H9 (cell line): ENCODE measurements at regions not wholly inside any gene's neighbourhood (a gene's known extent, or its start where the extent isn't known, plus 50 kb on each side); places are given as distances from the start of the nearest gene placed in this dataset.
A peak's percentile ranks its signal among the peaks of the same experiment; 100 is the strongest.

ENCODE experiments used
- DNase-seq: peaks from one replicate; pipeline ENCODE4 v3.0.0-alpha.2; 2017
- H2AFZ ChIP-seq: one replicate; pipeline ENCODE4 v1.6.1; 2013; ENCODE audit warnings: mild to moderate bottlenecking, low read length, control low read depth, moderate library complexity
- H2AK5ac ChIP-seq: 2 replicates; pipeline ENCODE4 v1.6.1; 2013; ENCODE audit warnings: low read length, control low read depth, mixed read lengths; ENCODE audit not compliant: insufficient read length
- H2BK120ac ChIP-seq: one replicate; pipeline ENCODE4 v1.6.1; 2013; ENCODE audit warnings: low read depth, mild to moderate bottlenecking, low read length, control low read depth, inconsistent platforms; ENCODE audit not compliant: poor library complexity, severe bottlenecking
- H2BK12ac ChIP-seq: 2 replicates; pipeline ENCODE4 v1.6.1; 2013; ENCODE audit warnings: low read length, control low read depth, mixed read lengths, low read depth; ENCODE audit not compliant: insufficient read length
- H2BK15ac ChIP-seq: 2 replicates; pipeline ENCODE4 v1.6.1; 2013; ENCODE audit warnings: low read depth, low read length, control low read depth
- H2BK20ac ChIP-seq: one replicate; pipeline ENCODE4 v1.6.1; 2013; ENCODE audit warnings: low read depth, mild to moderate bottlenecking, low read length, control low read depth, inconsistent platforms; ENCODE audit not compliant: poor library complexity, severe bottlenecking
- H2BK5ac ChIP-seq: 2 replicates; pipeline ENCODE4 v1.6.1; 2013; ENCODE audit warnings: low read length, control low read depth, mixed read lengths; ENCODE audit not compliant: insufficient read length
- H3K14ac ChIP-seq: 2 replicates; pipeline ENCODE4 v1.6.1; 2013; ENCODE audit warnings: low read length, control low read depth; ENCODE audit not compliant: insufficient read depth
- H3K18ac ChIP-seq: 2 replicates; pipeline ENCODE4 v1.6.1; 2013; ENCODE audit warnings: low read depth, mild to moderate bottlenecking, mixed read lengths, low read length, control low read depth; ENCODE audit not compliant: insufficient read length
- H3K23ac ChIP-seq: 2 replicates; pipeline ENCODE4 v1.6.1; 2013; ENCODE audit warnings: low read length, control low read depth, mixed read lengths, low read depth; ENCODE audit not compliant: insufficient read length
- H3K23me2 ChIP-seq: 2 replicates; pipeline ENCODE4 v1.6.1; 2013; ENCODE audit warnings: low read depth, mild to moderate bottlenecking, mixed read lengths, low read length, control low read depth; ENCODE audit not compliant: insufficient read length, poor library complexity, severe bottlenecking
- H3K27ac ChIP-seq: 2 replicates; pipeline ENCODE4 v1.5.1; 2013; ENCODE audit warnings: low read length, control low read depth, mixed read lengths, low read depth; ENCODE audit not compliant: insufficient read length
- H3K27me3 ChIP-seq: 2 replicates; pipeline ENCODE4 v1.6.1; 2013; ENCODE audit warnings: low read length, control low read depth, inconsistent platforms; ENCODE audit not compliant: insufficient read depth
- H3K4ac ChIP-seq: 2 replicates; pipeline ENCODE4 v1.6.1; 2013; ENCODE audit warnings: low read depth, mild to moderate bottlenecking, control low read depth, inconsistent platforms, low read length, moderate library complexity
- H3K4me1 ChIP-seq: 2 replicates; pipeline ENCODE4 v1.6.1; 2013; ENCODE audit warnings: low read length, control low read depth, inconsistent platforms; ENCODE audit not compliant: insufficient read depth
- H3K4me2 ChIP-seq: 2 replicates; pipeline ENCODE4 v1.6.1; 2013; ENCODE audit warnings: low read length, control low read depth, mixed read lengths; ENCODE audit not compliant: insufficient read length, insufficient read depth
- H3K56ac ChIP-seq: 2 replicates; pipeline ENCODE4 v1.6.1; 2013; ENCODE audit warnings: low read depth, mild to moderate bottlenecking, mixed read lengths, low read length, control low read depth; ENCODE audit not compliant: insufficient read length
- H3K79me1 ChIP-seq: 2 replicates; pipeline ENCODE4 v1.6.1; 2013; ENCODE audit warnings: low read depth, mild to moderate bottlenecking, moderate library complexity, low read length, control low read depth, inconsistent platforms; ENCODE audit not compliant: insufficient read depth, poor library complexity, severe bottlenecking
- H3K79me2 ChIP-seq: 2 replicates; pipeline ENCODE4 v1.6.1; 2013; ENCODE audit warnings: low read length, control low read depth, inconsistent platforms; ENCODE audit not compliant: insufficient read depth
- H3K9ac ChIP-seq: 2 replicates; pipeline ENCODE4 v1.6.1; 2013; ENCODE audit warnings: low read length, control low read depth, mixed read lengths; ENCODE audit not compliant: insufficient read length; ENCODE audit errors: extremely low read depth
- H3K9me3 ChIP-seq: one replicate; pipeline ENCODE4 v1.6.1; 2013; ENCODE audit warnings: low read depth, low read length, inconsistent platforms; ENCODE audit not compliant: control insufficient read depth
- H3T11ph ChIP-seq: one replicate; pipeline ENCODE4 v1.6.1; 2013; ENCODE audit warnings: mild to moderate bottlenecking, low read length, control low read depth, inconsistent platforms
- H4K20me1 ChIP-seq: one replicate; pipeline ENCODE4 v1.6.1; 2013; ENCODE audit not compliant: control insufficient read depth, insufficient read length, insufficient read depth
- H4K5ac ChIP-seq: 2 replicates; pipeline ENCODE4 v1.6.1; 2013; ENCODE audit warnings: low read depth, mild to moderate bottlenecking, mixed read lengths, low read length, control low read depth; ENCODE audit not compliant: insufficient read length
- H4K8ac ChIP-seq: replicated peaks from 2 replicates; pipeline ENCODE4 v1.6.1; 2013; ENCODE audit warnings: low read length, control low read depth, mixed read lengths, low read depth; ENCODE audit not compliant: insufficient read length
- H4K91ac ChIP-seq: 2 replicates; pipeline ENCODE4 v1.6.1; 2013; ENCODE audit warnings: low read depth, mild to moderate bottlenecking, moderate library complexity, mixed read lengths, low read length, control low read depth; ENCODE audit not compliant: insufficient read length
- H3K27ac Mint-ChIP-seq, 3 experiments: 2 replicates in 2 of 3; 3 replicates in 1 of 3; pipeline ENCODE4 v1.8.0; 2020 to 2021; ENCODE audit warnings: mixed read lengths in 3 of 3, mild to moderate bottlenecking in 1 of 3, moderate library complexity in 1 of 3
- H3K27me3 Mint-ChIP-seq: 2 replicates; pipeline ENCODE4 v1.8.0; 2021; ENCODE audit warnings: low read depth, mild to moderate bottlenecking, moderate library complexity, mixed read lengths
- H3K36me3 Mint-ChIP-seq, 3 experiments: 2 replicates in 2 of 3; 3 replicates in 1 of 3; pipeline ENCODE4 v1.8.0; 2020 to 2021; ENCODE audit warnings: low read depth in 3 of 3, mixed read lengths in 3 of 3; ENCODE audit not compliant: insufficient read depth in 1 of 3
- H3K4me1 Mint-ChIP-seq, 2 experiments: 2 replicates each; pipeline ENCODE4 v1.8.0; 2020; ENCODE audit warnings: mixed read lengths in 2 of 2
- H3K4me3 Mint-ChIP-seq, 2 experiments: 2 replicates in 1 of 2; 3 replicates in 1 of 2; pipeline ENCODE4 v1.8.0; 2020 to 2021; ENCODE audit warnings: mild to moderate bottlenecking in 2 of 2, mixed read lengths in 2 of 2, moderate library complexity in 1 of 2
- H3K9me3 Mint-ChIP-seq, 2 experiments: 2 replicates in 1 of 2; 3 replicates in 1 of 2; pipeline ENCODE4 v1.8.0; 2020; ENCODE audit warnings: mild to moderate bottlenecking in 2 of 2, mixed read lengths in 2 of 2, moderate library complexity in 1 of 2
- WGBS: extraction: QIAGEN DNeasy Blood & Tissue Kit; methylation state at CpG from one replicate; pipeline ENCODE4 v1.1.7; 2013; ENCODE audit warnings: missing lambda C conversion rate, low lambda C conversion rate, mixed read lengths; ENCODE audit not compliant: insufficient read length; ENCODE audit errors: extremely low coverage; 5-methylcytosine and 5-hydroxymethylcytosine counted together
- TF ChIP-seq, protein P1 (sequence below): fragments of 200-600 bp; sonication (generic); conservative IDR thresholded peaks from 3 replicates; pipeline ENCODE4 v1.8.0; 2021; ENCODE audit warnings: antibody characterized with exemption, mild to moderate bottlenecking

GRCh38 chr5:25441810-25442209 is 797.0 kb upstream of the CDH10 start:
- Histone ChIP-seq H2BK20ac (no peak overlapping the region), H3K4me2 (peak overlapping the region; percentile 83), H3K14ac (no peak overlapping the region), H3K27me3 (no peaks in the 10 kb centered on the region), H3K79me1 (no peaks in the 10 kb centered on the region), H3K23ac (no peak overlapping the region), H3K27ac (no peak overlapping the region), H4K8ac (no peak overlapping the region), H2AK5ac (no peak overlapping the region), H3K79me2 (peaks cover 47% of the 10 kb centered on the region), H3K23me2 (peaks cover 4% of the 10 kb centered on the region), H3K4me1 (no peaks in the 10 kb centered on the region), H3T11ph (no peak overlapping the region), H2BK12ac (no peak overlapping the region), H3K18ac (no peak overlapping the region), H2BK5ac (no peak overlapping the region), H3K9ac (peak overlapping the region; percentile 95), H2BK15ac (no peak overlapping the region), H4K91ac (no peak overlapping the region), H3K9me3 (no peaks in the 10 kb centered on the region), H3K4ac (no peak overlapping the region), H4K5ac (no peak overlapping the region), H3K56ac (no peak overlapping the region), H2BK120ac (no peak overlapping the region), H4K20me1 (no peaks in the 10 kb centered on the region), H2AFZ (no peak overlapping the region)
- Mint-ChIP-seq H3K27me3 (no peaks in the 10 kb centered on the region; the same call in 1 of the 2 replicates), H3K9me3 (peaks cover 0 to 12% of the 10 kb centered on the region in 2 experiments; a peak in 2 of 5 replicates), H3K4me1 (peaks cover 43 to 50% of the 10 kb centered on the region in 2 experiments), H3K4me3 (peak overlapping the region; percentile 70 to 97), H3K27ac (peak overlapping the region; percentile 74 to 87 (median 79); a peak in 6 of 7 replicates), H3K36me3 (peaks cover 47 to 68% (median 56%) of the 10 kb centered on the region in 3 experiments)
- DNase-seq, result no peak
- TF ChIP-seq, protein P1, sequence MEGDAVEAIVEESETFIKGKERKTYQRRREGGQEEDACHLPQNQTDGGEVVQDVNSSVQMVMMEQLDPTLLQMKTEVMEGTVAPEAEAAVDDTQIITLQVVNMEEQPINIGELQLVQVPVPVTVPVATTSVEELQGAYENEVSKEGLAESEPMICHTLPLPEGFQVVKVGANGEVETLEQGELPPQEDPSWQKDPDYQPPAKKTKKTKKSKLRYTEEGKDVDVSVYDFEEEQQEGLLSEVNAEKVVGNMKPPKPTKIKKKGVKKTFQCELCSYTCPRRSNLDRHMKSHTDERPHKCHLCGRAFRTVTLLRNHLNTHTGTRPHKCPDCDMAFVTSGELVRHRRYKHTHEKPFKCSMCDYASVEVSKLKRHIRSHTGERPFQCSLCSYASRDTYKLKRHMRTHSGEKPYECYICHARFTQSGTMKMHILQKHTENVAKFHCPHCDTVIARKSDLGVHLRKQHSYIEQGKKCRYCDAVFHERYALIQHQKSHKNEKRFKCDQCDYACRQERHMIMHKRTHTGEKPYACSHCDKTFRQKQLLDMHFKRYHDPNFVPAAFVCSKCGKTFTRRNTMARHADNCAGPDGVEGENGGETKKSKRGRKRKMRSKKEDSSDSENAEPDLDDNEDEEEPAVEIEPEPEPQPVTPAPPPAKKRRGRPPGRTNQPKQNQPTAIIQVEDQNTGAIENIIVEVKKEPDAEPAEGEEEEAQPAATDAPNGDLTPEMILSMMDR, result no peak
- no CpG with 5 or more reads among the region's 4 CpGs for WGBS
